ENCODE measurements at regions not wholly inside any gene's neighbourhood (a gene's known extent, or its start where the extent isn't known, plus 50 kb on each side); places are given as distances from the start of the nearest gene placed in this dataset.

GRCh38 chr18:24934258-24934932, 417.6 kb downstream of the ZNF521 start:
- Mint-ChIP-seq H3K27ac (no peak overlapping the region), H3K4me3 (no peak overlapping the region), H3K9me3 (ENCODE audit: insufficient read depth) (no peaks in the 10 kb centered on the region), H3K27me3 (no peaks in the 10 kb centered on the region), H3K4me1 (peaks cover 24% of the 10 kb centered on the region)
- DNase-seq (no peak), ATAC-seq (ENCODE audit: low read depth) (no peak)
- no peaks in the 10 kb centered on the region for H3K9me3 ChIP-seq (ENCODE audit: control extremely low read depth in 1 of 3, control insufficient read depth in 2 of 3, insufficient read depth in 1 of 3, low read length in 2 of 3)
- TF ChIP-seq EZH2 (IDR thresholded peaks at IDR 0.05; ENCODE audit: borderline replicate concordance, insufficient read depth, low read depth, low read length, poor library complexity, severe bottlenecking) (no peak), CTCF (IDR thresholded peaks at IDR 0.05) (no peak)
- no peaks in the 10 kb centered on the region for H4K20me1 ChIP-seq (ENCODE audit: control insufficient read depth, insufficient read depth, low read length, poor library complexity, severe bottlenecking)
- no peaks in the 10 kb centered on the region for H3K36me3 ChIP-seq (replicated peaks in 1 of 2; ENCODE audit: control extremely low read depth in 1 of 2, control insufficient read depth in 1 of 2, extremely low read depth in 1 of 2, insufficient read depth in 2 of 2, low read length in 1 of 2)
- no peak overlapping the region for H3K27ac ChIP-seq (ENCODE audit: low read length in 2 of 2)
- no peaks in the 10 kb centered on the region for H3K79me2 ChIP-seq (ENCODE audit: control insufficient read depth, insufficient read depth, low read length)
- H3K27me3 ChIP-seq (replicated peaks in 1 of 4; ENCODE audit: control extremely low read depth in 1 of 4, control insufficient read depth in 3 of 4, insufficient read depth in 4 of 4, low read length in 3 of 4): no peaks in the 10 kb centered on the region
- no peak overlapping the region for H3K4me3 ChIP-seq (ENCODE audit: control extremely low read depth in 1 of 5, extremely low read depth in 1 of 5, insufficient read depth in 1 of 5, low read depth in 2 of 5, low read length in 4 of 5)
- H3K4me2 ChIP-seq (replicated peaks; ENCODE audit: low read depth, low read length, poor library complexity, severe bottlenecking): no peak overlapping the region
- no peak overlapping the region for H2AFZ ChIP-seq (ENCODE audit: insufficient read depth, low read depth, low read length, poor library complexity, severe bottlenecking)
- intact Hi-C loops (cut with micrococcal nuclease): no loop called here
- POLR2A ChIA-PET: no interaction called here
- CTCF ChIA-PET: no interaction called here
- WGBS (ENCODE audit: insufficient coverage): 59% methylated on average over 3 of the region's 7 CpGs
- peaks cover 17 to 23% of the 10 kb centered on the region in 2 donors for H3K4me1 ChIP-seq (ENCODE audit: control insufficient read depth in 2 of 2, insufficient read depth in 2 of 2, low read length in 2 of 2)
- H3K9ac ChIP-seq (ENCODE audit: low read length): no peak overlapping the region

- TF ChIP-seq CTCF (IDR thresholded peaks at IDR 0.05) (no peak), EZH2 (IDR thresholded peaks at IDR 0.05; ENCODE audit: borderline replicate concordance, insufficient read depth, low read depth, low read length, poor library complexity, severe bottlenecking) (no peak)
- Histone ChIP-seq H4K20me1 (ENCODE audit: control insufficient read depth, insufficient read depth, low read length, poor library complexity, severe bottlenecking) (no peaks in the 10 kb centered on the region), H3K27ac (ENCODE audit: low read length in 2 of 2) (no peak overlapping the region), H3K36me3 (replicated peaks in 1 of 2; ENCODE audit: control extremely low read depth in 1 of 2, control insufficient read depth in 1 of 2, extremely low read depth in 1 of 2, insufficient read depth in 2 of 2, low read length in 1 of 2) (no peaks in the 10 kb centered on the region), H3K9me3 (ENCODE audit: control extremely low read depth in 1 of 3, control insufficient read depth in 2 of 3, insufficient read depth in 1 of 3, low read length in 2 of 3) (no peaks in the 10 kb centered on the region), H3K27me3 (replicated peaks in 1 of 4; ENCODE audit: control extremely low read depth in 1 of 4, control insufficient read depth in 3 of 4, insufficient read depth in 4 of 4, low read length in 3 of 4) (no peaks in the 10 kb centered on the region), H3K79me2 (ENCODE audit: control insufficient read depth, insufficient read depth, low read length) (no peaks in the 10 kb centered on the region), H3K4me1 (ENCODE audit: control insufficient read depth in 2 of 2, insufficient read depth in 2 of 2, low read length in 2 of 2) (peaks cover 13 to 20% of the 10 kb centered on the region in 2 donors), H3K4me3 (ENCODE audit: control extremely low read depth in 1 of 5, extremely low read depth in 1 of 5, insufficient read depth in 1 of 5, low read depth in 2 of 5, low read length in 4 of 5) (no peak overlapping the region), H3K9ac (ENCODE audit: low read length) (no peak overlapping the region), H3K4me2 (replicated peaks; ENCODE audit: low read depth, low read length, poor library complexity, severe bottlenecking) (no peak overlapping the region), H2AFZ (ENCODE audit: insufficient read depth, low read depth, low read length, poor library complexity, severe bottlenecking) (no peak overlapping the region)
- intact Hi-C loops (cut with micrococcal nuclease): no loop called here
- Mint-ChIP-seq H3K4me3 (no peak overlapping the region), H3K9me3 (ENCODE audit: insufficient read depth) (no peaks in the 10 kb centered on the region), H3K4me1 (peaks cover 21% of the 10 kb centered on the region), H3K27ac (no peak overlapping the region), H3K27me3 (no peaks in the 10 kb centered on the region)
- POLR2A ChIA-PET: no interaction called here
- CTCF ChIA-PET: no interaction called here
- DNase-seq: no peak
- 100% methylated on average over 2 of the region's 4 CpGs for WGBS (ENCODE audit: insufficient coverage)
- no peak for ATAC-seq (ENCODE audit: low read depth)
Measured at GRCh38 chr18:24935008-24935407, 417.0 kb downstream of the ZNF521 start.

Data from B cell (primary cell).